ENCODE measurements at regions not wholly inside any gene's neighbourhood (a gene's known extent, or its start where the extent isn't known, plus 50 kb on each side); places are given as distances from the start of the nearest gene placed in this dataset.

- DNase-seq = no peak
These were observed 186.4 kb downstream of the KIF20B start for GRCh38 chr10:89887830-89888229.

GRCh38 chr10:89888321-89889070 is 187.1 kb downstream of the KIF20B start:
- DNase-seq = no peak

GRCh38 chr10:89889606-89890005 is 188.2 kb downstream of the KIF20B start:
- no peak for DNase-seq

GRCh38 chr10:89891006-89891535 is 189.7 kb downstream of the KIF20B start:
- no peak for DNase-seq

GRCh38 chr10:89894051-89894450 is 192.7 kb downstream of the KIF20B start:
- no peak for DNase-seq

GRCh38 chr10:89900554-89900953 is 199.2 kb downstream of the KIF20B start:
- DNase-seq = no peak

- DNase-seq = no peak
These were observed 200.5 kb downstream of the KIF20B start for GRCh38 chr10:89901895-89902294.

- DNase-seq = no peak
These were observed 203.4 kb downstream of the KIF20B start for GRCh38 chr10:89904755-89905154.

- no peak for DNase-seq
These were observed 208.4 kb downstream of the KIF20B start for GRCh38 chr10:89909752-89910151.

- no peak for DNase-seq
These were observed 213.6 kb downstream of the KIF20B start for GRCh38 chr10:89915021-89915420.

- no peak for DNase-seq
These were observed 214.6 kb downstream of the KIF20B start for GRCh38 chr10:89915968-89916367.

- DNase-seq = no peak
These were observed 215.3 kb downstream of the KIF20B start for GRCh38 chr10:89916468-89917215.

- DNase-seq = no peak
These were observed 220.0 kb downstream of the KIF20B start for GRCh38 chr10:89921403-89921802.

- DNase-seq = no peak
These were observed 222.3 kb downstream of the KIF20B start for GRCh38 chr10:89923661-89924060.

GRCh38 chr10:89924261-89924660 is 222.9 kb downstream of the KIF20B start:
- no peak for DNase-seq

GRCh38 chr10:89926736-89927135 is 225.3 kb downstream of the KIF20B start:
- DNase-seq = no peak

- DNase-seq = no peak
These were observed 228.1 kb downstream of the KIF20B start for GRCh38 chr10:89929282-89930026.

- DNase-seq = no peak
These were observed 236.1 kb downstream of the KIF20B start for GRCh38 chr10:89937494-89937893.

- DNase-seq = no peak
These were observed 238.7 kb downstream of the KIF20B start for GRCh38 chr10:89940076-89940475.

GRCh38 chr10:89942217-89942616 is 240.8 kb downstream of the KIF20B start:
- DNase-seq = no peak

GRCh38 chr10:89944138-89944537 is 242.7 kb downstream of the KIF20B start:
- no peak for DNase-seq

- DNase-seq = no peak
These were observed 244.7 kb downstream of the KIF20B start for GRCh38 chr10:89946106-89946505.

GRCh38 chr10:89949496-89949895 is 248.1 kb downstream of the KIF20B start:
- no peak for DNase-seq
